ENCODE measurements at regions not wholly inside any gene's neighbourhood (a gene's known extent, or its start where the extent isn't known, plus 50 kb on each side); places are given as distances from the start of the nearest gene placed in this dataset.

- Histone ChIP-seq H3K4me1 (ENCODE audit: control insufficient read depth, insufficient read depth, low read length) (no peaks in the 10 kb centered on the region), H2AK9ac (replicated peaks; ENCODE audit: low read depth, low read length, poor library complexity) (no peak overlapping the region), H2BK20ac (ENCODE audit: low read depth, low read length) (no peak overlapping the region), H3K4ac (ENCODE audit: low read depth, low read length) (no peak overlapping the region), H4K91ac (ENCODE audit: insufficient read depth, low read depth, low read length) (no peak overlapping the region), H3K27ac (ENCODE audit: insufficient read depth, low read length) (no peak overlapping the region), H2AFZ (replicated peaks; ENCODE audit: low read length, poor library complexity) (peak overlapping the region; percentile 43), H2BK5ac (ENCODE audit: low read depth, low read length, poor library complexity, severe bottlenecking) (no peak overlapping the region), H2AK5ac (ENCODE audit: low read depth, low read length) (no peak overlapping the region), H4K8ac (ENCODE audit: low read depth in 2 of 2, low read length in 2 of 2) (no peak overlapping the region), H2BK120ac (ENCODE audit: low read depth, low read length) (no peak overlapping the region), H3K27me3 (ENCODE audit: control insufficient read depth, insufficient read depth, low read length) (no peaks in the 10 kb centered on the region), H3K36me3 (ENCODE audit: control insufficient read depth, insufficient read depth, low read length) (no peaks in the 10 kb centered on the region), H3K4me2 (ENCODE audit: low read depth, low read length) (no peak overlapping the region), H3K23ac (ENCODE audit: low read depth, low read length) (no peak overlapping the region), H3K9me1 (ENCODE audit: insufficient read depth, low read length) (no peaks in the 10 kb centered on the region), H3K9me3 (ENCODE audit: control insufficient read depth, insufficient read depth, low read length) (peaks cover 69% of the 10 kb centered on the region), H3K9ac (ENCODE audit: low read depth, low read length) (no peak overlapping the region), H3K18ac (ENCODE audit: low read depth, low read length) (no peak overlapping the region), H3K14ac (replicated peaks; ENCODE audit: low read depth, low read length) (no peak overlapping the region), H3K56ac (ENCODE audit: extremely low read depth, insufficient read depth, low read length) (no peak overlapping the region), H4K20me1 (ENCODE audit: insufficient read depth, low read length) (no peaks in the 10 kb centered on the region), H3K4me3 (ENCODE audit: insufficient read depth, low read depth, low read length) (no peak overlapping the region), H2BK15ac (ENCODE audit: low read depth, low read length) (no peak overlapping the region), H3K79me1 (ENCODE audit: low read depth in 1 of 2, low read length in 2 of 2) (no peaks in the 10 kb centered on the region), H4K5ac (ENCODE audit: low read depth, low read length) (no peak overlapping the region)
- no peak for ATAC-seq (ENCODE audit: low read depth)
- intact Hi-C loops (cut with micrococcal nuclease): no loop called here
- ChIA-PET POLR2A (ENCODE audit: unreplicated experiment) (no interaction called here), CTCF (no interaction called here)
- no TSS peak for BruUV-seq (replicated peaks)
- in situ Hi-C loops (cut with MboI; ENCODE audit: low sequenced_read_pairs): no loop called here
- dilution Hi-C loops (cut with HindIII; ENCODE audit: low sequenced_read_pairs, unreplicated experiment): no loop called here
- DNase-seq: no peak
- TF ChIP-seq CTCF (conservative IDR thresholded peaks at IDR 0.05; ENCODE audit: low read depth, low read length) (no peak), MAFK (IDR thresholded peaks at IDR 0.05; ENCODE audit: low read depth, low read length) (no peak), USF2 (IDR thresholded peaks at IDR 0.05; ENCODE audit: low read depth, low read length) (no peak), MAZ (IDR thresholded peaks at IDR 0.05; ENCODE audit: borderline replicate concordance, low read depth, low read length) (no peak), RFX5 (IDR thresholded peaks at IDR 0.05; ENCODE audit: low read depth, low read length) (no peak), CEBPB (IDR thresholded peaks at IDR 0.05; ENCODE audit: low read depth, low read length) (no peak)
- 81% methylated on average over 3 of the region's 17 CpGs; no CpG with 5 or more reads in 1 of the 2 experiments for WGBS, 2 experiments (ENCODE audit: extremely low coverage in 2 of 2, insufficient read length in 1 of 2)
Measured at GRCh38 chr13:19056355-19056880, 125.2 kb downstream of the TUBA3C start.
